ENCODE measurements at regions not wholly inside any gene's neighbourhood (a gene's known extent, or its start where the extent isn't known, plus 50 kb on each side); places are given as distances from the start of the nearest gene placed in this dataset.

GRCh38 chr7:46975493-46975892, 606.4 kb downstream of the TNS3 start:
- no peak for DNase-seq

DNA sequence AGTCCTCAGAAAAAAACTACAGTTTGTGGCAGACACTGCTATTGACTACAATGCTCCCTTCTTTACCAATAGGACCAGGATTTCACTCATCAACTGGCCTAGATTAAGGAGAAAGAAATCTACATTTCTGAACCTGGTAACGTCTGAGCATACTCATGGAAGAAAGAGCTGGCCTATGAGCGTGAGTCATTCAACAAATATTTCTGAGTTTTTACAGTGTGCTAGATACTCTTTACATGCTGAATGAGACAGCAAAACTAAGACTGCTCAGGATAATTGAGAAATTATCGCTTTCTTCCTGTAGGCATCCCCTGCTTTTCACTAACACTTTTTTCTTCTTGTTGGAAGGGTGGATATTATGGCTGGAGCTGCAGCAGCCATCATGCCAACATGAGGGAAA, 609.7 kb downstream of the TNS3 start:
- no peak for DNase-seq

- DNase-seq, result no peak
Measured at GRCh38 chr7:46970476-46970875, 611.4 kb downstream of the TNS3 start.

GRCh38 chr7:46970131-46970430, 611.8 kb downstream of the TNS3 start:
- DNase-seq, result no peak

DNA sequence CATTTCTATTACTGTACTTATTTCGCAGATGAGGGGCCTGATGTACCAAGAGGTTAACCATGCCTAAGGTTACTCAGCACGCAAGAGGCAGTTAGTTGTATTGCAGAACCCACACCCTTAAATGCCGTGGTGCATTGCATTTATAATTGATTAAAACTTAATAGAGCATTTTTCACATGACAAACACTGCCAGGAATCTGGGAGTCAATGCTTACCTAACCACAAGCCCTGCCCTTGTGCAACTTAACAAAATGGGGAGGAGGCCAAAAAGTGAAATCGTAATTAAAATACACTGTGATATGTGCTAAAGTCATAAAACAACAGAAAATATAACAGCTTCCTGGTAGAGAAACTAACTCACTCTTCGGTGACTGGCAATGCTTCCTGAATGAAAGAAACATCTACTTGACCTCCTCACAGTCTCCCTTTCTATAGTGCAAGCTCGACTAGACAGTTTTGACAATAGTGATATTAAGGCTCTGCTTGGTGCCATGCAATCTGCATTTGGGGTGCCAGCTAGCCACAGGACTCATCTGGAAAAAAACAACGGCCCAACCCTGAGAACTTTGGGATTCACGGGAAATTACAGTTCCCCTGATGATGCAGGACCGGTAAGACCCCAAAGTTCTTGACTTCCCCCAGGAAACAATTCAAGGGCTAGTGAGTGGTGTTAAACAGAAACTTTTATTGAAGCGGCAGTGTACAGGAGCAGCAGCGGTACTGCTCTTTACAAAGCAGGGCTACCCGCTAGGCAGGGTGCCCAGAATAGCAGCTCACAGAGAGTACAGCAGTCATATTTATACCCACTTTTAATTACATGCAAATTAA, 612.4 kb downstream of the TNS3 start:
- no peak for DNase-seq

- no peak for DNase-seq
Measured at GRCh38 chr7:46968003-46968402, 613.9 kb downstream of the TNS3 start.

DNA sequence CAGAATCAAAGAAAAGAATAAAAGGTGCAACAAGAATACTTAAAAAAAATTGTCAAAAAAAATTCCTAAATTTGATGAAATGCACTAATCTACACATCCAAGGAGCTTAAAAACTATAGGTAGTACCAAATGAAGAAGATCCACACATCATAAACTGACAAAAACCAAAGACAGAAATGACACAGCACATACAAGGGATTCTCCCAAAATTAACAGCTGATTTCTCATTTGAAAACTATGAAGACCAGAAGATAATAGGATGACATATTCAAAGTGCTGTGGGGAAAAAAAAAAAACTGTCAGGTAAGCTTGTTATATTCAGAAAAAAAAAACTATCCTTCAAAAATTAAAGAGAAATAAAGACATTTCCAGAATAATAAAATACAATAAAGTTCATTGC, 618.2 kb downstream of the TNS3 start:
- no peak for DNase-seq

- no peak for DNase-seq
Measured at GRCh38 chr7:46960970-46961369, 620.9 kb downstream of the TNS3 start.

DNA sequence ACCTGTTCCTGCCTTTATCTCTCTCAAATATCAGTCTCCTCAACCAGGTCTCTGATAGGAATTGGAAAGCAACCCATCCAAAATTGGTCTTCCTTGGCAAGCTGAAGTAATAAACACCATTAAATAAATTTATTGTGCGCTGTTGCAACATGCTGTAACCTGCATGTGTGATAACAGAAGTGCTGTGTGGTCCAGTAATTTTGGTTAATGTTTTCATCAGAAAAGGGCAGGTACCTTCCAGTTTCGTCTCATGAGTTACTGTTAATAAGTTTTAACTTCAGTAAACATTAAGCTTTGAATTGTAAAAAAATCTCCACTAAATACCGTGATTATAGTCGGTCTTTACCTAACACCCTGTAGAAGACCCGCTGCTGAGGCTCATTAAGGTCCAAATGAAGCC, 624.7 kb downstream of the TNS3 start:
- no peak for DNase-seq

GRCh38 chr7:46955531-46955930, 626.4 kb downstream of the TNS3 start:
- DNase-seq, result no peak

DNA sequence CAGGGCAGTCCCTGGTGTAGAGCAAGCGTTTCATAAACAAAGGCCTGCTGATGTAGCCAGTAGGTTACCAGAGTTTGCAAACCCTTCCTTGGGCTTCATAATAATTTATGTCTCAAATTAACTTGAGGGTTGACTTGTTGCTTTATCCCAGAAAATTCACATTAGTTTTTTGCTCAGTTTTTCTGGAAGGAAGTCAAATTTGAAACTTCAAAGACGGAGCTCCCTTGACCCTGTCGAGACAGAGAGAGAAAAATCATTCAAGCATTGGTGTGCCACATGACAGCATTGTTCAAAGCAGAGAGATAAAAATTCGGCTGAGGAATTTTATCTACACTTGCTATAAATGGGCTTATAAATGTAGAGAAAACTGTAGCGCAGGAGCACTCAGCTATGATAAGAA, 627.7 kb downstream of the TNS3 start:
- no peak for DNase-seq

DNA sequence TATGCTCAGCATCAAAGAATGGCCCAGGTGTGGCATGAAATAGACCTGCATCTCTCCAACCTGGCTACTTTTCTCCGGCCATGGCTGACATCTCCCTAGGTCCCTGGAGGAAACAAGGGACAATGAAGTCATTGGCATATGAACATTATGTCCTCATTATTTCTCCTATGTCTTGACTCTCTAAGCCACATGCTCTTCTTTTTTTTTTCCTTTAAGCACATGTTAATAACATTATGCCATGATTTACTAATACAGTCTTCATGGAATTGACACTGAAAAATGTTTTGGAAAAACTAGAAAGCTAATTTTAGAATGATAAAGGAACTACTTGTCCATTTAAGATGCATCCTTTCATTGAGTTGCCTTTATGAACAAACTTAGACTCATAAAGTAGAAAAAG, 628.9 kb downstream of the TNS3 start:
- no peak for DNase-seq

GRCh38 chr7:46949270-46949931, 632.5 kb downstream of the TNS3 start:
- no peak for DNase-seq

GRCh38 chr7:46948716-46949115, 633.2 kb downstream of the TNS3 start:
- no peak for DNase-seq

DNA sequence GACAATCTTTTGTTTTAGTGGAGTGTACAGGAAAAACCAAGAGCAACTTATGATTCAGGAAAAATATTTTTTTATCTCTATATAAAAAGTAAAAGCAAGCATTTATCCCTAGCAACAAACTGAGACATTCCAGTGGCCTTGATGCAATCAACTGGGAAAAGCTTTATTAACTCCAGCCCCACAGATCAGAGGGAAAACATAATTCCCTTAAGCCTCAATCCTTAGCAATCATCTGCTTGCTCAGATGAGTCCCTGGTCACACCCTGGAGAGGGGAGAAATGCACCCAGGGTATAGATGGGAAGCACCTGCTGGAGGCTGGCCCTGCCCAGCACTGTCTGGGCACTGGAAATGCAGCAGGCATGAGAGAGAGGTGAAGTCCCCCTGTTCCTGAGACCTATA, 636.6 kb downstream of the TNS3 start:
- DNase-seq, result no peak

GRCh38 chr7:46943996-46944395, 637.9 kb downstream of the TNS3 start:
- no peak for DNase-seq

- DNase-seq, result no peak
Measured at GRCh38 chr7:46942574-46942973, 639.3 kb downstream of the TNS3 start.

GRCh38 chr7:46940178-46940577, 641.7 kb downstream of the TNS3 start:
- DNase-seq, result no peak

DNA sequence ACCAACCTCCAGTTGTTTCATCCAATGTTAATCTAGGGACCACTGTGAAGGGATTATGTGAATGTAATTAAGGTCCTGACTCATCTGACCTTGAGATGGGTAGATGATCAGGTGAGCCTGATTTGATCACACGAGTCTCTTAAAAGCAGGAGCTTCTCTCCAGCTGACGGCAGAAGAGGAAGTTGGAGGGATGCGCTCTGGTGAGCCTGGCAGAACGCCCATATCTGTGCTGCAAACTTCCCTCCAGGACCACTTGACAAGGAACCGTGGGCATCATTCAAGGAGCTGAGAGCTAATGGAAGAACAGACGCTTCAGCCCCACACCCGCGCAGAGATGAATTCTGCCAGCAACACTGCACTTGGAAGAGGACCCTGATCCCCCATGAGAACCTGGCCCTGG, 642.4 kb downstream of the TNS3 start:
- DNase-seq, result no peak

DNA sequence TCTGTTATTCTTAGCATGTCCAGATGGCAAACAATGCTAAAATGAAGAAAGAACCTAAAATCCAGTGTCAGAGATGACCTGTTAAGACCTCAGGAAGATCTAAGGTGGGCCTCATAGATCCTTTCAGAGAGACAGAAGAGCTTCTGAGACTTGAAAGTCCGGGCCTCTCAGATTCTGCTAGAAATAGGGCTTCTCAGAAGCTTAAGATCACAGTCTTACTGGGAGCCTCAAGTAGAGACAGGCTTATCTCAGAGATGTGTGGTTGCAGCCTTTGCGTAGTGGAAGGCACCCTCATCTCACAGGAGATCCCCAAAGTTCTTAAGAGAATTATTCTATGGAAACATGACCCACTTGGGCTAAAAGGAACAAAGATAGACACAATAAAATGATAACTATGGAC, 642.8 kb downstream of the TNS3 start:
- DNase-seq, result no peak

DNA sequence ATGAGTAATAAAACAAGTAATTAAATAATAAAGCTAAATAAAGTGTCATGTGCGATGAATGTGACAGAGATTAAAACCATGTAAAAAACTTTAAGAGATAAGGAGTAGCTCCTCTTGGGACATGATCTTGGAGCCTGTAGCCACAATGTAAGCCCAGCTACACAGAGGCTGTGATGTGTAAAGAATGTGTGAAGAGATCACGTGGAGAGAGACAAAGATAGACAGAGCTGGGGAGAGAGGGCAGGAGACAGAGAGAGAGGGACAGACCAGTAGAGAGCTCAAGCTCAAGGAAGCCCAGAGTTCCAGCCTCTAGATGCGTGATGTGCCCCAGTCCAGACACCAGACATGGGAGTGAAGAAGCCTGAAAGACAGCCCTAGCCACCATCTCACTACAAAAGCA, 644.1 kb downstream of the TNS3 start:
- no peak for DNase-seq

GRCh38 chr7:46934198-46934825, 647.6 kb downstream of the TNS3 start:
- no peak for DNase-seq

- no peak for DNase-seq
Measured at GRCh38 chr7:46933596-46933995, 648.3 kb downstream of the TNS3 start.

- DNase-seq, result no peak
Measured at GRCh38 chr7:46932676-46933424, 649.1 kb downstream of the TNS3 start.

All from stimulated activated CD8-positive, alpha-beta memory T cell treated with anti-CD3 and anti-CD28 coated beads, Interleukin-4, amount 100 ng/mL, for 48 hours (primary cell).